Hematopoietic multipotent progenitor cell treated with erythropoietin and hydrocortisone succinate and interleukin-3 and kit ligand, for 15 days (in vitro differentiated cells): ENCODE measurements at regions not wholly inside any gene's neighbourhood (a gene's known extent, or its start where the extent isn't known, plus 50 kb on each side); places are given as distances from the start of the nearest gene placed in this dataset.
A peak's percentile ranks its signal among the peaks of the same experiment; 100 is the strongest.

ENCODE experiments used
- DNase-seq: peaks from one replicate; pipeline ENCODE4 v3.0.0-alpha.2; 2015; ENCODE audit warnings: low spot score

- DNase-seq, result no peak
Measured at GRCh38 chr5:96035796-96036195, 74.1 kb upstream of the ELL2 start.

- DNase-seq, result no peak
Measured at GRCh38 chr5:96033116-96033515, 71.5 kb upstream of the ELL2 start.

- DNase-seq, result no peak
Measured at GRCh38 chr5:96031811-96032261, 70.2 kb upstream of the ELL2 start.

GRCh38 chr5:96031180-96031579, 69.5 kb upstream of the ELL2 start:
- DNase-seq, result peak; percentile 24

GRCh38 chr5:96026406-96027041, 64.9 kb upstream of the ELL2 start:
- DNase-seq, result no peak

- no peak for DNase-seq
Measured at GRCh38 chr5:96024683-96025475, 63.2 kb upstream of the ELL2 start.

- no peak for DNase-seq
Measured at GRCh38 chr5:96023518-96023917, 61.9 kb upstream of the ELL2 start.

- no peak for DNase-seq
Measured at GRCh38 chr5:96022971-96023370, 61.3 kb upstream of the ELL2 start.

GRCh38 chr5:96017951-96018350, 56.3 kb upstream of the ELL2 start:
- DNase-seq, result no peak

GRCh38 chr5:96016216-96016615, 54.6 kb upstream of the ELL2 start:
- no peak for DNase-seq

- DNase-seq, result no peak
Measured at GRCh38 chr5:96015709-96016108, 54.1 kb upstream of the ELL2 start.

- DNase-seq, result no peak
Measured at GRCh38 chr5:96014395-96014794, 52.7 kb upstream of the ELL2 start.

GRCh38 chr5:96013254-96013653, 51.6 kb upstream of the ELL2 start:
- DNase-seq, result no peak

GRCh38 chr5:96012399-96012798, 50.7 kb upstream of the ELL2 start:
- no peak for DNase-seq
